HG02884 (cell line): ENCODE measurements at regions not wholly inside any gene's neighbourhood (a gene's known extent, or its start where the extent isn't known, plus 50 kb on each side); places are given as distances from the start of the nearest gene placed in this dataset.

ENCODE experiments used
- ATAC-seq: cut with Tn5 transposase; IDR thresholded peaks from one replicate; pipeline ENCODE4 v1.9.1; 2021; ENCODE audit warnings: mild to moderate bottlenecking, moderate library complexity; ENCODE audit not compliant: unreplicated experiment

DNA sequence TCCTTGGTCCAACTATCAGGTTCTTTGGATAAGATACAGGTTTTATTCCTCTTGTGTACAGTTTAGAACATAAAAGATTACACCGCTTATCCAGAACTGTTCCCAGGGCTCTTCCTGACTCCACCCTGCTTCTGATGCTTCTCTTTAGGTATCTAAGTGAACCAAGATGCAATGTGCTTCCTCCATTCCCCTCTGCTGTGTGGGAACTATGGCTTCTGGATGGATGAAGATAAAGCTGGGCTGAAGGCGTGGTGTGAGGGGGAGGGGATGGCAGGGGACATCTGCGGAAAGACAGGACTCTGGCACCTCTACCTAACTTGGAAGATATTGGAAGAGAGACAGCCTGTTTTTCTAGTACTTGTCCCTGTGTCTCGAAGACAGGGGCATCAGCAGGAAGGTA is 209.9 kb upstream of the TBX20 start:
- no peak for ATAC-seq

DNA sequence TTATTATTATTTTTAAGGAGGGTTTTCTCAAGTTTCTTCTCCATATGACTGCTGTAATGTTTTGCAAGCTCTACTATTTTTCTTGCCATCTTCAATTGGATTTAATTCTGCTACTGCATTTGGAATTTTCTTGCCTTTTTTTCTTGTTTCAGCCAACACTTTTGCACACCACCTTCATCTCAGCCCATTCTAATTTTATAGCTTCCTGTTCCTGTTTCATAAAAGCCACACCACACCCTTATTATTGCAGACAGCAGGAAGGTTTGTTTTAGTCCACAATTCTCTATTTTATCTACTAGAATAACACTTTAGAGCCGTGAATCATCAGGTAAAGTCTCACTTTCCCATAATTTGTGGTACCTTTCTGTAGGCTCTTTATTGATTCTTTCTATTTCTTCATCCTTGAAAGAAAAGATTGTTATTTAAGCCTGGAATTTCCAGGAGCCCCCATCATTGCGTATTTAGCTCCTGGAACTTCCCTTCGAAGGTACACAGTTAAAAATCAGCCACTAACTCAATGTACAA is 209.3 kb upstream of the TBX20 start:
- ATAC-seq, result no peak

DNA sequence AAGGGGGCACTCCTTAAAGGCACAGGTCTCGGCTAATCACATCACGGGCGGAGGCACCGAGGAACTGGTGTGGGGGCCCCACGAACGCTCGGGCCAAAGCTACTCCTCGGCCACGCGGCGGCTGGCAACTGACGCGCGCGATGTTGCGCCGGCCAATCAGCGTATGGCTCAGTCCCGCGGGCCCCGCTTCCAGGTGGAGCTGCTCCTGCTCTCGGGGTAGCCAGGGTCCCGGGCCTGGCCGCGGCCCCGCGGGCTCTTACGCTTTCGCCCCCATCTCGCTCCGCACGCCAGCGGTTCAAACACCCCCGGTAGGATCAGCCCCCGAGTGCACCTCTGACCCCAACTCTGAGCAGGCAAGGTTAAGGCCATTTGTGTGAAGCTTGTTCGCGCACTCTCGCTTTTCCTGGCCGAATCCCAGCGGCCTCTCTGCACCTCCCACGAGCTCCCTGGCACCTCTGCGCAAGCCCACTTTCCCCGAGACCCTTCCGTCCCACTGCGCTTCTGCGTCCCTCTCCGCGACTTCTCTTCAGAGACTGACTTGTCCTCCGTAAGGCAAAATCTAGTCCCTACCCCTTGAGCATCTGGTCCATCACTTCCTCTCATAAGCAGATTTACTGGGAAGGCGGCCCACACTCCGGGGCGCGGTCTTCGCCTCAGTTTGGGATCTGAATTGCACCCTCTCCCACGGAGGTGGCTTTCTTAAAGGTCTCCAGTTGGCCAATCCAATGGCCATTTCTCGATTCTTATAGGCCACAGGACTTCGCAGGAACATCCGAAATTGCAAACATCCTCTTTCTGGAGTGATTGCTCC is 200.9 kb upstream of the TBX20 start:
- ATAC-seq, result no peak

DNA sequence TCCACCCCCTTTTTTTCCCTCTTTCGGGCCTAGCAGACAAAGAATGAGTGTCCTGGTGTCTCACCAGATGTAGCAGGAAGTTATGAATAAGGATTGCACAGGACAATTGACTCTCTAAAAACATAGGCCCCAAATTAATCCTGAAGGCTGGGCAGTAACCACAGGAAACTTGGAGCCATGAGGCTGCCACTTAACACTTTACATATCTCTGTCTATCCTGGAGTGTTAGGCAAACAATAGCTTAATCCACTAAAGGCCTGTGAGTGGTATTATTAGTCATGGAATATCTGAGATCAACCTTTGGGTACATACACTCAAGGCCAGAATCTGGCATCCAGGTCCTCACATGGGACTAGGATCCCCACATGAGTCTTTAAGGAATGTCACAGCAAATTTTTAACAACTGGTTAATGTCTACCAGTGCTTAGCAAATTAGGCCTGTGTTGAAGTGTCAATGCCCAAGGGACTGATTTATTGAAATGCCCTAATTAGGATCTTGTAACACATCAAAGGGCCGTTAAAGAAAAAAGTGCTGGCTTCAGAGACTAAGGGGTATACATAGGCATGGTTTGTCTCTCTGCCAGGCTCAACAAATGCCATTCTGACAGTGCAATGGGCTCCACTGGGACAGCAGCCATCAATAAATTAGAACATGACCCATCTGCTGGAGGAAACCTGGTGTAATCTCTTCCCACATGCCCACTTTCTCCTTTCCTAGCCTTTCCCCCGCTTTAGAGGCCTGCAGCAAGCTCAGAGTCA is 196.7 kb upstream of the TBX20 start:
- no peak for ATAC-seq

DNA sequence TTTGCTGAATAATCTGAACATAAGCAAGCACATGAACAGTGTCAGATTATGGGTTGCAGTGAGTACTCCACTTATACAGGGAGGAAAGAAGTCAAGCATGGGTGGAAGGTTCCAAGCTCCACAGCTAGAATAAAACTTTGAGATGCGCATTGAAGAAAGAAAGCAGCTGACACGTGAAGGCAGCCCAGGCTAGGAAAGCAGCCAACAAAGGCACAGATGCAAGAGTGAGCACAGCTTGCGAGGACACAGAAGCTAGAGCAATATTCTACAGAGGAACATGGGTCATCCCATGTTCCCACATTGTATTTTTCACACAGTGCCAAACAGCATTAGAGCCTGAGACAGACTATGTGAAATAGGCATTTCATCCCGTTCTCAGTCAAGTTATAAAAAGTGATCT is 194.6 kb upstream of the TBX20 start:
- ATAC-seq, result no peak

DNA sequence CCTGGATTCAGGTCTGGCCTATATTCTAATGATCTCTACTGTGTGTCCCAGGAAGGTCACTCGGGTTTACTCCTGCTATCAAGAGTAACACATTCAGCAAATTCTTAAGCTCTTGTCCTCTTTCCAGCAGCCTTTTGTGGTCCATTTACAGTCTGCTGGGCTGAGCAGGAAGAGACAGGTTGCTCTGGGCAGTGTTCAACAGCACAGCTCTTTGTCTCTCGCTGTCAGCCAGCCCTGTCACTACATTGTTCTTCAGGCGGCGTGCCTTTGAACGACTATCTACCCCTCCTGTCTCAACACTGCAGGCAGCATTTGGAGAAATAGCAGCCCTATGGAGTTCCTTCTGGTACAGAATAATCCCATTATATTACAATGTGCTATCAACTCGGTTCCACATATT is 192.2 kb upstream of the TBX20 start:
- no peak for ATAC-seq

DNA sequence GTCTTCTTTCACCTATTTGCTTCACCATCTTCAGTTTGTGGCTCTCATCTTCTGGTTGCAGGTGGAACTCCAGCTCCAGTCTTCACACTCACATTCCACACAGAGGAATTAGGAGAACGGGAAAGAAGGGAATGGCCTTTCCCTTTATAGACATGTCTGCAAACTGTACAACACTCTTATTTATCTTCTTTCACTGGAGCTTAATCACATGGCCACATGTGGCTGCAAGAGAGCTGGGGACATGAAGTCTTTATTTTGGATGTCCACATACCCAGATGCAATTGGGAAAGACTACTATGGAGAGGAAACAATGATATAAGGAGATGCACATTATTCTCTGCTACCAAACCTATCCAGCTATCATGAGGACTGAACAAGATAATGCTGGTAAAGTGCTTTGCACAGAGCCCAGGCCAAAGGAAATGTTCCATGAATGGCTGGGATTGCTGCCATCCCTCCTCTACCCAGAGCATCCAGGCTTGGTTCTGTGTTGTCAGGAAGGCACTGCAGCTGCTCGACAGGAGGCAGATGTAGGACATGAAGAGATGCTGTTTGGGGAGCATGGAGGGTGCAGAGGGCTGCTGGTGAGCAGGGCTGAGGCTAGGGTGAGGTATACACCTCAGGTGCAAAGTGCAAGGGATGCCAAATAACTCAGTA is 183.8 kb upstream of the TBX20 start:
- ATAC-seq, result no peak

DNA sequence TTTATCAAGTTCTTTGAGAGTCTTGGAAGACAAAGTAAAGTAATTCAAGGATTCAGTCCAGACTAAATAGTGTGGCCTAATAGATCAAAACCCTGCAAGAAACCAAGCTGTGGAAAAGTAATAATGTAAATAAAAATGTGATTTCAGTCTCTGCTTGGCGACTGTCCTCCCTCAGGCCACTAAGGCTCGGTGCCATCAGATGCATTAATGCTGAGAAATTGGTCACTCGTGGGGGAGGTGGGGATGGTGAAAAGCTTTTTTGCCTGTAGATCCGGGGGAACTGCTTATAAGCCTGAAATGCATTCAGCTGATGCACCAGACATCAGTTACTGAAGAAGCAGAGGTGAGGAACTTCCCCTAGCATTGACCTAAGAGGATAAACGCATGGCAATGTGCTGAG is 182.6 kb upstream of the TBX20 start:
- ATAC-seq, result no peak

DNA sequence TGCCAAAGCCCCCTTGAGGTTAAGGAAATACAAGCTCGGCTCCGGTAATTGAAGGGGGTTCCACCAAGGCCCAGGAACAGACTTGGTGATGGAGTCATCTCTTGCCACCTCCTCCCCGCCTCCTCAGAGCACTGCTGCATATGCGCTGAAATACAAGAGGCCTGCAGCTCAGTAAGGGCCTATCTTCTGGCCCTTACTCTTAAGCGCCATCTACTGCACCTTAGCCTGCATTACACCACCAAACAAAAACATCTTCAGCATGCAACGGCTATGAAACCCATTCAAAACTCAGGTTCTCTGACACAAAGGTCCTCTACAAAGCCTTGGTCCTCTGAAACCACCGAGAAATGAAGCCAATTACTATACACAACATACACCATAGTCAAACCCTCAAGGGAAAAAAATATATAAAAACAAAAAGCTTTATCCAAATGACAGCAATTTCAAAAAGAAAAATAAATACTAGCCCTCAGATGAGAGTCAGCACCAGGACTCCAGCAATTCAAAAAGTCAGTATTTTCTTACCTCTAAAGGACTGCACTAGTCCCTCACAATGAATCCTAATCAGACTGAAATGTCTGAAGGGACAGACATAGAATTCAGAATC is 176.8 kb upstream of the TBX20 start:
- no peak for ATAC-seq

DNA sequence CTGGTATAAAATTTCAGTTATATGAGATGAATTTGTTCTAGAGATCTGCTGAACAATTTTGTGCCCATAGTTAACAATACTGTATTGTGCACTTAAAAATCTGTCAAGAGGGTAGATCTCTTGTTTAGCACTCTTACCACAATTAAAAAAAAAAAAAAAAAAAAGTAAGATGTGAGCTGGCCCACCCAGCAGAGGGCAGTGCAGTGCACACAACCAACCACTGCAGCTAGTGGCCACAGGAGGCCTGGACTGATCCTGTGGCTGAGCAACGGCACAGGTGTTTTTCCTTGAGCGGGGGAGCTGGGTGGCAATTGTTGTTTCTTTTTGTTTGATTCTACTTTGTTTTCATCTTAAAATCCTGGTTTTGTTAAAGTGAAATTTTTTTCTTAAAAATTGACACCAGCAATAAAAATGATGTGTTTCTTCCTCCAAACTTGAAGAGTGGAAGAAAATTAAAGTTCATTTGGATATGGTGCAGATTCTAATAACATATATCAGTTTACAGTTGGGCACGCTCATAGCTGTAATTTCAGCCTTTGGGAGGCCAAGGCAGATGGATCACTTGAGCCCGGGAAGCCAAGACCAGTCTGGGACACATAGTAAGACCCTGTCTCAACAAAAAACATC is 171.1 kb upstream of the TBX20 start:
- ATAC-seq, result peak; percentile 81

DNA sequence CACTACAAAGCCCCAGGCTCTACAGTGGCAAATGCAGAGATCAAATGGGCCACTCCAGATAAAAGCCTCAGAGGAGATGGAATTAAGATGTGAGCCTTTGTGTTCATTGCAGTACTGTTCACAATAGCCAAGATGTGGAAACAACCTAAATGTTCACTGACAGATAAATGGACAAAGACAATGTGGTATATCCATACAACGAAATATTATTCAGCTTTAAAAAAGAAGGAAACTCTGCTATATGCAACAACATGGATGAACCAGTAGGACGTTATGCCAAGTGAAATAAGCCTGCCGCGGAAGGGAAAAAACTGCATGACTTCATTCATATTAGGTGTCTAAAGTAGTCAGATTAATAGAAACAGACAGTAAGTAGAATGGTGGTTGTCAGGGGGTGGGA is 170.5 kb upstream of the TBX20 start:
- ATAC-seq, result no peak

DNA sequence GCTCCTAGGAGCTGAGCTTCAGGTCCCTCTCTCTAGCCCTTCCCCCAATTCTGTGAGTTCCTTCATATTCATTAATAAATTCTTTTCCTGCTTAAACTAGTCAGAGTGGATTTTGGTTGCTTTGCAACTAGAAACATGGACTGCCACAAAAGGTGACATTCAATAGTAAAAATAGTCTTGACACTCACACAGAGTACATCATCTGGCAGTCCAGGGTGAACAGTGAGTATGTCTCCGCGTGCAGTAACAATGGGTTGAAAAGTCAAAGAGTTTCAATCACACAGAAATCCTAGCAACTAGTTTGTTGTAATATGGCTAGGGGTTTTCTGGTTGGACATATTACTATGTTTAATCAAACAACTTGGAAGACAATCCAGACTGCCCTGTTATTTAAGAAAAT is 168.8 kb upstream of the TBX20 start:
- ATAC-seq, result no peak

DNA sequence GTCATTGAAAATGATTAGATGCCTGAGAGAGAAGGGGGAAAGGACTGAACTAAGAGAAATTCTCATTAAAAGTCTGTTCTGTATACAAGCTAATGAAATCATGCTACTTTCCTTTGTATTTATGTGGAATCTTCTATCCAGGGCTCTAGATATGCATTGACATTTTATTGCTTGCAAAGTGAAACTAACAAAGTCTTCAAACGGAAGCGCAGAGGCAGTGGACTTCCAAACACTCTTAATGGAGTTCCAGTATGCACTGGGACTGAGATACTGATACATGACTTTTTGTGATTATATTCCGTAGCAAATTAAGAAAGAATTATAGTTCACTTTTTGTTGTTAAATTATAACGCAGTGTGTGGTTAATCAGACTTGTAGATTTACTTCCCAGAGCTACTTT is 166.8 kb upstream of the TBX20 start:
- no peak for ATAC-seq

DNA sequence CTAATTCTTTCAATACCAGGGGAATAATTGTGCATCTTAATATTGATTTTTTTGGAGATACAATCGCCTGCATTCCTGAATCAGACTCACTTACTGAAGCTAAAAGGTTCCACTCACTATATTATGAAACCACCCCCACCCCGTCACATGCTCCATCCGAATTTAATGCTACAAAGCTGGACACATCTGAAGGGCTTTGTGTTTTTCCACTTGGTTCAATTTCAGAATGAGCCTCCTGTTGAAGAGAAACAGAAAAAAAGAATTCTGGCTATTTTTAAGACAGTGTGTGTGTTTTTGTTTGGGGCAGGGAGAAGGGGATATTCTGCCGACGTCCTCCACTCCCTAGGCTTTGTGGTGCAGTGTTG is 165.5 kb upstream of the TBX20 start:
- ATAC-seq, result no peak

DNA sequence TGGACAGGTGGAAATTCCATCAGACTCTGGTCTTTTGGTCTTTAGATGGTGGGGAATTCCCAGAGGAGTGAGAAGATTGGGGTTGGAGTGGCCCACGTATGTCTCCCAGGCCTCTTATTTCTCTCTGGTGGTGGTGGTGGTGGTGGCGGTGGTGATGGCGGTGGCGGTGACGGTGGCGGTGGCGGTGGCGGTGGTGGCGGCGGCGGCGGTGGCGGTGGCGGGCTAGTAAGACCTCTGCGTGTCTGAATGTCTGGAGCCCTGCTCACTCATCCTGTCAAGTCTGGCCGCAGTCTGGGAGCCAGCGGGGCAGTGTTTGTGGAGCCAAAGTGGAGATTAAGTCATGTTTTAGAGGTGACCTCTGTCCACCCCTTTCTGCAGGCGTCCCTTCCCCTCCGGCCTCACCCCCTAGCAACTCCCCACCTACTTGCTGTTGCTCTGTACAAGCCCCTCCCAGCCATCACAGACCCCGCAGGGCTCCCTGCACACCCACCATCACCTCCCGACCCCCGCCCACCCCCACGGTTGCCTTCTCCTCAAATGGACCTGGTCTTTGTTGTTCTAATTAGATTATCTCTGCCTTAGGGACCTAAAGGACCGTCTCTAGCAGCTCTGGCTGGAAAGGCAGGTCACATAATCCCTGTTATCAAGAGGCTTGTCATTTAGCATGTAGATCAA is 165.0 kb upstream of the TBX20 start:
- no peak for ATAC-seq

DNA sequence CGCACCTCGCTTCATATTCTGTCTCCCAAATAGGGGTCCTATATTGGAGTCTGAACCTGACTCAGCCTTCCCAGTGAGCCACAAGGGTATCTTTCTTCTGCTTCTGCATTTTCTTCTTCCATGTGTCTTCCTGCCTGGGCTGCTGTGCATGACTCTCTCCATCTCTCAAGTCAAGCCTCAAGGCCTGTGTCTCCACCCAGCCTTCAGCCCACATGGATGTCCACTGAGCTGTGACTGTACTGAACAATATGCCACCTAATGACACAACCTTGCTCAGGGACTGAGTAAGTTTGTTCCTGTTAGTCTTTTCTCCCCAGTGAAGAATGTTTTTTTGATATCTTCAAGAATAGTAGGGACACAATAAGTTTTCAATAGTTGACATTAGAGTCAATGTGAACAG is 162.7 kb upstream of the TBX20 start:
- ATAC-seq, result no peak

DNA sequence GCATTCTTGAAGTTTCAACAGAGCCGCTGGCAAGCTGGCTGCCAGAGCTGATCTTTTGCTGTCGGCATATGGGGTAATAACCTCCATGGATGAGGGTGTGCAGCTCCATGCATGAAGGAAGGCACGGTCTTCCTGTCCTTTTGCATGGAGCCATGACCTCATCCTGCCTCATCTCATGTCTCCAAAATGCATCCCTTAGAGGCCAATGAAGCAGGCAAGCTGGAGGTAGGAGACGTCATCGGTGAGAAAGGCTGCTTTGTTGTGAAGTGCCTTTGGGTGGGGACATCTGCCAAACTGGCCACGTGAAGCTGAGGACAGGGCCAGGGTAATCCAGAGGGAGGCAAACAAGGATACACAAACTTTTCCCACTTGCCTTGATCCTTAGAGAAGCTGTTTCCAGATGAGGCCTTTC is 161.5 kb upstream of the TBX20 start:
- no peak for ATAC-seq

DNA sequence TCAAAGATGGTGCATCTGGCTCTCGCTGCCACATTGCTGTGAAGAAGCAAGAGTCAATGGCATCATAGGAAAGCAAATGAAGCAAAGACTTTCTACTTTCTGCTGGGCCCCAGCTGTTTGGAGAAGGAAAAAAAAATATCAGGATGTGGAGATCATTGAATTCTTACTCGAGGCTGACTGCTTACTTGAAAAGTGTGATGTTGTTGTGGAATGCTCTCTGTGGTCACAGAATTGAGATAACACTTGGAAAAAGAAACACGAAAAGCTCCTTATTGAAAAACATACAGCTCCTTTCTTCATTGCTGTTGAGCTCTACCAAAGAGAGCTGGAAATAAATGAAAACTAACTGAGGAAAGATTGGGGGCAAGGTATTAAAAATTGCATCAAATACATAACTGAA is 157.4 kb upstream of the TBX20 start:
- no peak for ATAC-seq

DNA sequence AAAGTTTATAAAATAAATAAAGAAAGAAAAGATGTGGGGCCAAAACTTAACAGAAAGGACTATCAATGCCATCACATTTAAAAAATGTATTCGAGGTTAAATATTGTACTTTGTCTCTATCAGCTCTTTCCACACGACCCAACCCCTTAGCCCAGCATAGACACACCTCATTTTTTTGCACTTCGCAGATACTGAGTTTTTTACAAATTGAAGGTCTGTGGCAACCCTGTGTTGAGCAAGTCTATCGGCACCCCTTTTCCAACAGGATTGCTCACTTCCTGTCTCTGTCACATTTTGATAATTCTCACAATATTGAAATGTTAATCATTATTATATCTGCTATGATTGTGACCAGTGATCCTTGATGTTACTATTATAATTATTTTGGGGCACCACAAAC is 151.6 kb upstream of the TBX20 start:
- ATAC-seq, result no peak

DNA sequence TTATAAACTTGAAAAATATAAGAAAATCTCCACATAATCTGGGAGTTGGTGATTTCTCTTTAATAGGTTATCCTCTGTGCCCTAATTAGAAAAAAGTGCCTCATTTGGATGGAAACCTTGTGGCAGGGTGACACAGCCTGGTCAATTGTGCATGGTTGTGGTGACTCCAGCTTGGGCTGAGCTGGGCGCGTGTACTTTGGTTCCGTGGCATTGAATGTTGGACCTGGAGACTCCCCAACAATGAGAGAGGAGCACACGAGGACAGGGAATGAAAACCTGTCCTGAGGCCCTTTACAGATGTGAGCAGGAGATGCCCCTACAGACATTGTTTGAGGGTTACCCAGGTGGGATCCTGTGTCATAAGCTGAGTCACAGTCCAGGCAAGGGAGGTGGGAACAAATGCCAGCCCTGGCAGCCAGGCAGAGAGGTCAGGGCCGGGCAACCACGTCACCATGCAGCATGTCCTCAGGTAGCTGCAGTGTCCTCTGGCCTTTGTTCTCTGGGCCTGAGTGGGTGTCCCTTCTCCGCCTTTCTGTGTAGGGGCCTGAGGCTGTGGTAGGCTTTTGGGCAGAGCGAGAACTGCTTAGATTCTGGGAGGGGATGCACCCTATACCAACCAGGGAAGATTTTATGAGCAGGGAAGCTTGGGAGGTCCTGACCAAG is 147.4 kb upstream of the TBX20 start:
- ATAC-seq, result no peak
